ENCODE measurements at regions not wholly inside any gene's neighbourhood (a gene's known extent, or its start where the extent isn't known, plus 50 kb on each side); places are given as distances from the start of the nearest gene placed in this dataset.

- TF ChIP-seq CTCF (IDR thresholded peaks at IDR 0.05; ENCODE audit: low read length) (no peak), EZH2 (IDR thresholded peaks at IDR 0.05; ENCODE audit: borderline replicate concordance, low read length) (no peak)
Measured at GRCh38 chr13:48165063-48165462, 67.9 kb upstream of the ITM2B start.
